Endothelial cell (in vitro differentiated cells): ENCODE measurements at regions not wholly inside any gene's neighbourhood (a gene's known extent, or its start where the extent isn't known, plus 50 kb on each side); places are given as distances from the start of the nearest gene placed in this dataset.

Source experiments
- DNase-seq: peaks from one replicate; pipeline ENCODE4 v3.0.0; 2021; ENCODE audit warnings: low spot score
- H3K27ac Mint-ChIP-seq: one replicate; pipeline ENCODE4 v1.8.0; 2021; ENCODE audit warnings: mixed read lengths, inconsistent platforms; ENCODE audit not compliant: unreplicated experiment
- H3K27me3 Mint-ChIP-seq: one replicate; pipeline ENCODE4 v1.8.0; 2021; ENCODE audit warnings: mild to moderate bottlenecking, moderate library complexity, mixed read lengths, inconsistent platforms; ENCODE audit not compliant: unreplicated experiment
- H3K36me3 Mint-ChIP-seq: one replicate; pipeline ENCODE4 v1.8.0; 2021; ENCODE audit warnings: mild to moderate bottlenecking, low read depth, mixed read lengths, inconsistent platforms; ENCODE audit not compliant: unreplicated experiment
- H3K4me1 Mint-ChIP-seq: one replicate; pipeline ENCODE4 v1.8.0; 2021; ENCODE audit warnings: mild to moderate bottlenecking, mixed read lengths, inconsistent platforms; ENCODE audit not compliant: unreplicated experiment
- H3K4me3 Mint-ChIP-seq: one replicate; pipeline ENCODE4 v1.8.0; 2021; ENCODE audit warnings: mild to moderate bottlenecking, mixed read lengths, inconsistent platforms; ENCODE audit not compliant: unreplicated experiment
- H3K9me3 Mint-ChIP-seq: one replicate; pipeline ENCODE4 v1.8.0; 2021; ENCODE audit warnings: mixed read lengths, inconsistent platforms; ENCODE audit not compliant: unreplicated experiment
- CTCF ChIP-seq: fragments of 200-600 bp; sonication (generic); IDR thresholded peaks from one replicate; pipeline ENCODE4 v1.5.0; 2021; ENCODE audit warnings: antibody characterized with exemption; ENCODE audit not compliant: unreplicated experiment

- H3K36me3 Mint-ChIP-seq: no peaks in the 10 kb centered on the region
- no peaks in the 10 kb centered on the region for H3K27me3 Mint-ChIP-seq
- H3K27ac Mint-ChIP-seq: no peak overlapping the region
- no peak for TF ChIP-seq CTCF
- no peak overlapping the region for H3K4me3 Mint-ChIP-seq
- DNase-seq: no peak
- no peaks in the 10 kb centered on the region for H3K9me3 Mint-ChIP-seq
- H3K4me1 Mint-ChIP-seq: no peaks in the 10 kb centered on the region
These were observed 71.9 kb upstream of the TNKS2 start for GRCh38 chr10:91726355-91726754.

- H3K9me3 Mint-ChIP-seq: no peaks in the 10 kb centered on the region
- no peaks in the 10 kb centered on the region for H3K27me3 Mint-ChIP-seq
- no peak overlapping the region for H3K27ac Mint-ChIP-seq
- TF ChIP-seq CTCF: no peak
- H3K4me3 Mint-ChIP-seq: no peak overlapping the region
- no peak for DNase-seq
- no peaks in the 10 kb centered on the region for H3K36me3 Mint-ChIP-seq
- H3K4me1 Mint-ChIP-seq: no peaks in the 10 kb centered on the region
These were observed 73.3 kb upstream of the TNKS2 start for GRCh38 chr10:91724933-91725332.

- no peak for TF ChIP-seq CTCF
- Mint-ChIP-seq H3K27ac (no peak overlapping the region), H3K4me1 (no peaks in the 10 kb centered on the region), H3K27me3 (no peaks in the 10 kb centered on the region), H3K9me3 (no peaks in the 10 kb centered on the region), H3K36me3 (no peaks in the 10 kb centered on the region), H3K4me3 (no peak overlapping the region)
- DNase-seq: no peak
These were observed 80.7 kb upstream of the PPP1R3C start for GRCh38 chr10:91713461-91714072.

- no peaks in the 10 kb centered on the region for H3K27me3 Mint-ChIP-seq
- H3K27ac Mint-ChIP-seq: no peak overlapping the region
- H3K9me3 Mint-ChIP-seq: no peaks in the 10 kb centered on the region
- no peaks in the 10 kb centered on the region for H3K4me1 Mint-ChIP-seq
- DNase-seq: no peak
- no peak for TF ChIP-seq CTCF
- no peak overlapping the region for H3K4me3 Mint-ChIP-seq
- no peaks in the 10 kb centered on the region for H3K36me3 Mint-ChIP-seq
These were observed 79.2 kb upstream of the PPP1R3C start for GRCh38 chr10:91711885-91712680.

- Mint-ChIP-seq H3K9me3 (no peaks in the 10 kb centered on the region), H3K4me3 (no peak overlapping the region), H3K27me3 (no peaks in the 10 kb centered on the region), H3K4me1 (no peaks in the 10 kb centered on the region), H3K27ac (no peak overlapping the region), H3K36me3 (no peaks in the 10 kb centered on the region)
- no peak for DNase-seq
- TF ChIP-seq CTCF: no peak
These were observed 76.5 kb upstream of the PPP1R3C start for GRCh38 chr10:91709394-91709798.
